ENCODE measurements at regions not wholly inside any gene's neighbourhood (a gene's known extent, or its start where the extent isn't known, plus 50 kb on each side); places are given as distances from the start of the nearest gene placed in this dataset.
A peak's percentile ranks its signal among the peaks of the same experiment; 100 is the strongest.
"Not testable (repeated sequence)": the region's sequence is repeated elsewhere in the genome, so short reads cannot be mapped to it uniquely, and the experiment has no call there.

DNA sequence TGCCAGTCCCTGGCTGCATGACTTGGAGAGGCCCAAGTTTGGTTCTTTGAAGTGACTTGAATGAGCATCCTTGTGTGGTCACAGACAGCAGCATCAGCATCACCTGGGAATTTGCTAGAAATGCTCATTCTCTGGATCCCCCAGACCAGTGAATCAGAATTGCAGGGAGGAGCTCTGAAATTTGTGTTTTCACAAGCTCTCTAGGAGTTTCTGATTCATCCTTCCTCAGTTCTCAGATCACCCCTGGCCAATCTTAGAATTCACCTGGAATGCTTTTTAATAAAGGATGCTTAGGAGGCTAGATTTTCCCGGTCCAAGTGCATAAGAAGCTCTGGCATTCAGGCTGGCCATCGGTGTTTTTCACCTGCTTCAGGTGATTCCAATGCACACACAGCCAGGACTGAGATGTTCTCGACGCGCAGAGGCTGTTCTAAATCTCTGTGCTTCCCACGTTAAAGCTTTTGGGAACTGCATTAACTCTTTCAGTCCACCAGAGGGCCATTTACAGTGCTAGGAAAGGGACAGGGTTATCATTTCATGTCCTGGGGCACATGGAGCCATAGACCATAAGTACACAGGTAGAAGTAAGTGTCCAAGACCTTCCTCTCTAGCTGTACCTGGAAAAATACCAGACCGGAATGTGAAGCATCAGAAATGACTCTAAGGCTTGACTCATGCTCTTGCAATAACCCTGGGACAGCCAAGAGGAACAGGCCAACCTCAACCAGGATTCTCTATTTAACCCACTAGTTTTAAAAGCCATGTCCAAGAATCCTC, 85.7 kb upstream of the XYLT1 start:
- peak; percentile 40 for DNase-seq (ENCODE audit: low spot score)

DNA sequence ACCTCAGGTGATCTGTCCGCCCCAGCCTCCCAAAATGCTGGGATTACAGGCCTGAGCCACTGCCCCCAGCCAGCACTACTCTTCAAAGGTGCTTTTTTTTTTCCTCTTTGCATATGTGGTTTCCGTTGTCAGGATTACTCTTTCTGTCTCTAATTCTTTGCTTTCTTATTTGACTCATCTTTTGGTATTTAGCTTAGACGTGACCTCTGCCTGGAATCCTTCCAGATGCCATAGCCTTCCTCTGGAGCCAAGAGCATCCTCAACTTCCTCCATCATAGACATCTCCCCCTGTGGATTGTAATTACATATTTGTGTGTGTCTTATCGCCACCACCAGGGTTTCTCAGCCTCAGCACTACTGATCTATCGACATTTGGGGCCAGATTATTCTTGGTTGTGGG, 84.4 kb upstream of the XYLT1 start:
- DNase-seq (ENCODE audit: low spot score): peak; percentile 27

DNA sequence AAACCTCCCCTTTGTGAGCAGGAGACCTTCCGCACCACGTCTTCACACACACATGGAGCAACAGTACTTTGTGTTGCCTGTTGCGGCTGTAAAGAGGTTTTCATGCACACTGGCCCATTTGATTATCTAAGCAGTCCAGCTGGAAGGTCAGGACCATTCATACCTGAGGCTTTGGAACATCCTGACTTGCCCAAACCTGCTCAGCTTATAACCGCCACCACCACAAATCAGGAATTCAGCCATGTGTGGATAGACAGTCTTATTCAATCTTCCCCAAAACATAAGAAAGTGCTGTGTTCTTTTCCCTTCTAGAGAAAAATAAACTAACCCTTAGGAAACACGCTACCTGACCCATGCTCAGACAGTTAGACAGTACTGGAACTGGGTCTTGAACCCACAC, 81.6 kb upstream of the XYLT1 start:
- DNase-seq (ENCODE audit: low spot score): no peak

DNA sequence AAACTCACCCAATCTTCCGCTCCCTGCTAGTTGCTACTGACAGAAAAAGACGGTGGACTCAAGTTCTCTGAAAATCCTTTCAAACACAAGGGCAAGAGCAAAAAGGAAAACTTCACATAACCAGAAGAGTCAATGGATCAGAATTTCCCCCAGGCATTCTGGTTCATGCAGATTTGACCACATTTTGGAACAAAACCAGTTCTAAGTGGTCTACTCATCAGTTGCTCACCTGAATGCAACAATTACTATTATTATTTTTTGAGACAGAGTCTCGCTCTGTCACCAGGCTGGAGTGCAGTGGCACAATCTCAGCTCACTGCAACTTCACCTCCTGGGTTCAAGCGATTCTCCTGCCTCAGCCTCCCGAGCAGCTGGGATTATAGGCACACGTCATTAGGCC, 80.9 kb upstream of the XYLT1 start:
- DNase-seq (ENCODE audit: low spot score): not testable (repeated sequence)

DNA sequence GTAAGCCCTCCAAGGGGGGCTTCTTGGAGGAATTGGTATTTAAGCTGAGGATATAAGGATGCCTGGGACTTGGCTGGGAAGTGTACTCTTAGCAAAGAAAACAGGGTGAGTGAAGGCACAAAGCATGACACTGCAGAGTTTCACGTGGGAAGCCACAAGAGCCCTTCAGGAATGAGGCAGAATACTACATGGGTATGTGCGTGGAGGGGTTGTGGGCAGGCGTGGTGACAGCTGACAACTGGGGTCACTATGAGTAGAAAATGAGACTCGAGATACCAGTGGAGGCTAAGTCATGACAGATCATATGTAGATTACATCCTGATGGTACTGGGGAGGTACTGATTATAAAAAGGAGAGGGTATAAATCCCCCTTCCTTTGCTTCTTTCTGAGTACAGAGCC, 78.1 kb upstream of the XYLT1 start:
- no peak for DNase-seq (ENCODE audit: low spot score)

- no peak for DNase-seq (ENCODE audit: low spot score)
Measured at GRCh38 chr16:17544785-17545184, 74.0 kb upstream of the XYLT1 start.

GRCh38 chr16:17544304-17544703, 73.5 kb upstream of the XYLT1 start:
- no peak for DNase-seq (ENCODE audit: low spot score)

DNA sequence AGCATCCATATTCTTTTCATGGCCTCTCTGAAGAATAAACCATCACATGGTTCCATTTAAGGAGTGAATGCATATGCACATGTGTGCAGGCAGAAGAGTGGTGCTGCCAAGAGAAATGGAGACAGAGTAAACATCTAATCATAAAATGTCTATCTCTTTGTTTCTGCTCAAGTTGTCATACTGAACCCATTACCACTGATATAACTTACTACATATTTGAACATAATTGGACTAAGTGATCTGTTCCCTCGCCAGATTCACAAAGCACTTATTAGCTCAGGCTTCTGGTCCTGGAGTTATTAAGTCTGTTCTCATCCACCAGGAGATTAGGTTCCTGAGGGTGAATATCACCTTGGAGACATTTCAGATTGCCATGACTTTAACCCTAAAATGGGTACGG, 72.3 kb upstream of the XYLT1 start:
- no peak for DNase-seq (ENCODE audit: low spot score)

- no peak for DNase-seq (ENCODE audit: low spot score)
Measured at GRCh38 chr16:17541324-17541723, 70.6 kb upstream of the XYLT1 start.

GRCh38 chr16:17538927-17539326, 68.2 kb upstream of the XYLT1 start:
- peak; percentile 39 for DNase-seq (ENCODE audit: low spot score)

DNA sequence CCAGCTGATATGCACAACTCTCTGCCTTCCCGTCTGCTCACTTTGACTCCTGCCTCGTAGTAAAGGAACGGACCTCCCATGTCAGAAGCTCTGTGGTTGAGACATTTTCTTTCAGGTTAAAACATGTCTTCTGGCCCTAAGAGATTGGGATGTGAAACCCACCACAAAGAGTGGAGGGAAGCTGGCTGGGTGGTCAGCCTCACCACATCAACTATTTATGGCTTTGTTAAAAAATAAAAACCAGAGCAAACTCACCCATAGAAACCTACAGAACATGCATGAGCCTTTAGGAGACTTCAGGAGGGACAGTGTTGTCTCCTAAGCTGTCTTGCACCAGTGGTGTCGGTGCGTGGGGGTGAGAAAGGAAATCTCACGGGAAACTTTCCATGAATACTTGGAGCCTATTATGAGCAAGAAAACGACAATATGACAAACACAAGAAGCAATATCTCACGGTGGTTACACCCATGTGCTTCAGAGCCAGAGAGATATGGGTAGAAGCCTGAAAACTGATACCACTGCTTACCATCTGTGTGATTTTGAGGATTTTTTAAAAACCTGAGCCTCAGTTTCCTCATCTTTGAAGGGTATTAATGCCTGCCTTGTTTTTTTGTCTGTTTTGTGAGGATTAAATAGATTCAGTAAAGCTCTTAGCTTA, 61.7 kb upstream of the XYLT1 start:
- no peak for DNase-seq (ENCODE audit: low spot score)

DNA sequence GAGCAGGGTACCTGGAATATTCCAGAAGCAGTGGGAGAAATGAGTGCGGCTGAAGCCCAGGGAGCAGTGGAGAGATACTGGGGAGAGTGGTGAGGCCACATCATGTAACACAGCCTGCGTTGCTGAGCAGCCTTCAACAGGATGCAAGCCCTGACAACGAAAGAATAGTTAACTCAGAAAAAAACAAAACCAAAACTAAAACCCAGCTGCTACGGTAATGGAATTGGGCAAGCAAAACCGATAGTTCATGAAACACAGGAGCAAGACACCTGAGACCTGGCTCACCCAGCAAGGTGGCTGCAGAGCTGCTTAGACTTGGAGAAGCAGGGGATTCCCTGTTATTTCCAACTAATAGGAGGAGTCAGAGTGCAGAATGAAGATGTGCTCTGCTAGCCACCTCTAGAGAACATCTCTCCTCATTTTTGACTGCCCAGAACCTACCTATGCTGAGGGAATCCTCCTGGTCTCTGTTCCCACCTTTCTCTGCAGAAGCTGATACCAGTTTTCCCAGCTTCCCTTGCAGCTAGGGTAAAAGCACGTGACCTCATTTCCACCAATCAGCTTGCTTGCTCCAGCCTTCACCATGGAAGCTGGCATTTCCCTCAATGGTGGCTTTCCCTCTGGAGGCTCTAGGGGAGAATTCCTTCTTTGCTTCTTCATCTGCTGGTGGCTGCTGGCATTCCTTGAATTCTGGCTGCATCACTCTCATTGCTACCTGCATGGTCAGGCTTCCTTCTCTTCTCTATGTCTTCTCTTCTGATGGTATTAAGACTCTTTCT, 59.4 kb upstream of the XYLT1 start:
- no peak for DNase-seq (ENCODE audit: low spot score)

DNA sequence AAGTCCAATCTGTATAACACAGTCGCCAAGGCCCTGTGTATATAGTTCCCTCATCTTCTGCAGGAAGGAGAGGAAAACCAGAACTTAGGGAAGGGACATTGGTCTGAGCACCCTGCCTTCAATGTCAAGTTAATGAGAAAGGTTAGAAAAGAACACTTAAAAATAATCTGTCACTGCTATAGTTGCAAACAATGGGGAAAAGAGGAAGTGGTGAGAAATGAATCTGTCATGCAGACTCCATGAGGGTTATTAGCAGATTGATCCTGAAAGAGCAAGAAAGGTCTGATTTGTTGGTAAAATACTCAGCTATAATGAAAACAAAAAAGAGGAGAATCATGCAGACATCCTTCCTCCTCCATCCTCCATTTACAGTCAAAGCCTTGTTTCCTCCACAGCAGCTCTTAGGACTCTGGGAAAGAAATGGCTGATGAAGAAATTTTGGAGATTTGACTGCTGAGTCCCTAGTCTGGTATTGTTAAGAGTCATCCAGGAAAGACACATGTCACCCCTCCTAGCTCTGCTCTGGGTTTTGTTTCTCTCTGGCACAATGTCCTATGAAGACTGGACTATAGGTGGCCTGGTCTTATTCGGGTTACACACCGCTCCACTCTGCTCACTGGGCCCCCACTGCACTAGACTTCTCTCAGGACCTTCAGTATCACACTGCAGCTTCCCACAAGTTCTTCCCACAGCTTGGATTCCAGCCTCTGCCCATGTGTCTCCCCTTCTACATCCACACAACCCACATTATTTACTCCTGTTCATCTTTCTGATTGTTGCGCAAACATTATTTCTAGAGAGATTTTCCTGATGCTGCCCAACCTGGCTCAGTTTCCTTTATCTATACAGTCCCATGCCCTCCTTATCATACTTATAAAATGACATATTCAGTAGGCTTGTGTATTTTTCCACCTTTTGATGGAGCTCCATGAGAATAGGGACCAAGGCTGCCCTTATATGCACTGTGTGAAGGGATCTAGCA, 56.5 kb upstream of the XYLT1 start:
- no peak for DNase-seq (ENCODE audit: low spot score)

DNA sequence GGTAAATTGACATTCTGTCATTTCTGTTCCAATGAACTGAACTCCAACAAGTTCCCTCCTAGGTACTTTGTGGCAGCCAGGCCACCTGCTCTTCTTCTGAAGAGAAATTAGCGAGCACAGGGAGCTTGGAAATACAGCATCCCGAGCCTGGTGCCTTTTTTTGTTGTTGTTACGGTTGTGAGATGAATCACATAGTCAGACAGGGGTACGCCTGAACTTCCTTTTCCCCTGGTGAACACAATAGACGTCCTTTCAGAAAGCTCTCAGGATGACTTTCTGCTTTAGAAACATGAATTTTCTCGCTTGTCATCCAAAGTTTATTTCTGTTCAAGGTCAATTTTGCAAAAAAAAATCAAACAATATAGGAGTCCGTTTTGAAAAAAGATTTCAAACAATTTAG, 53.9 kb upstream of the XYLT1 start:
- no peak for DNase-seq (ENCODE audit: low spot score)

- DNase-seq (ENCODE audit: low spot score): peak; percentile 36
Measured at GRCh38 chr16:17520561-17520960, 49.8 kb upstream of the XYLT1 start.

Data from H4 (cell line).